ENCODE measurements at regions not wholly inside any gene's neighbourhood (a gene's known extent, or its start where the extent isn't known, plus 50 kb on each side); places are given as distances from the start of the nearest gene placed in this dataset.

GRCh38 chr12:5254703-5255102, 177.2 kb upstream of the NTF3 start:
- DNase-seq (ENCODE audit: low read depth, low spot score) (no peak), ATAC-seq (no peak), FAIRE-seq (no peak)
- ChIA-PET SMC1A (ENCODE audit: uncharacterized antibody, unreplicated experiment) (no interaction called here), RAD21 (ENCODE audit: unreplicated experiment) (no interaction called here), POLR2A (no interaction called here), CTCF (no interaction called here)
- H3K9me3 ChIP-seq (replicated peaks; ENCODE audit: control insufficient read depth, insufficient read depth, low read length) = no peaks in the 10 kb centered on the region
- no peak overlapping the region for H3K27ac ChIP-seq (ENCODE audit: control insufficient read depth, insufficient read depth)
- WGBS (ENCODE audit: insufficient coverage, insufficient replicate concordance, low lambda C conversion rate, missing lambda C conversion rate) = 32% methylated on average over 4 of the region's 4 CpGs
- no peak overlapping the region for H3K4me2 ChIP-seq (ENCODE audit: control insufficient read depth, insufficient read depth)
- no peaks in the 10 kb centered on the region for H4K20me1 ChIP-seq (ENCODE audit: control insufficient read depth, insufficient read depth)
- no peak overlapping the region for H3K4me3 ChIP-seq
- intact Hi-C loops (cut with micrococcal nuclease; ENCODE audit: unreplicated experiment) (no loop called here), in situ Hi-C loops (cut with MboI) (no loop called here)
- H3K9ac ChIP-seq (ENCODE audit: control insufficient read depth, insufficient read depth, low read length) = no peak overlapping the region
- no peak overlapping the region for H2AFZ ChIP-seq (ENCODE audit: control insufficient read depth, low read depth, low read length)
- no peaks in the 10 kb centered on the region for H3K79me2 ChIP-seq (ENCODE audit: control insufficient read depth, insufficient read depth, low read length)
- no peaks in the 10 kb centered on the region for H3K4me1 ChIP-seq (ENCODE audit: control insufficient read depth, insufficient read depth, low read length)
- BruUV-seq (replicated peaks) = no TSS peak
- H3K36me3 ChIP-seq (ENCODE audit: control insufficient read depth in 2 of 2, insufficient read depth in 2 of 2, low read length in 1 of 2) = no peaks in the 10 kb centered on the region
- TF ChIP-seq ZBTB11 (CRISPR knock-in tag; IDR thresholded peaks at IDR 0.05) (no peak), NKRF (conservative IDR thresholded peaks at IDR 0.05) (no peak), ELK1 (IDR thresholded peaks at IDR 0.05; ENCODE audit: low read depth, low read length) (no peak), IRF4 (IDR thresholded peaks at IDR 0.05; ENCODE audit: low read depth, low read length) (no peak), IKZF1 (conservative IDR thresholded peaks at IDR 0.05) (no peak), IRF5 (IDR thresholded peaks at IDR 0.05; ENCODE audit: borderline replicate concordance) (no peak), JUNB (IDR thresholded peaks at IDR 0.05) (no peak), SMAD1 (IDR thresholded peaks at IDR 0.05; ENCODE audit: low read depth, partially characterized antibody) (no peak), DPF2 (IDR thresholded peaks at IDR 0.05) (no peak), RFX5 (IDR thresholded peaks at IDR 0.05; ENCODE audit: low read depth, low read length) (no peak), BHLHE40 (IDR thresholded peaks at IDR 0.05; ENCODE audit: borderline replicate concordance in 1 of 2, low read depth in 2 of 2, low read length in 1 of 2) (no peak), TCF3 (IDR thresholded peaks at IDR 0.05; ENCODE audit: borderline replicate concordance, insufficient read depth, low read depth, low read length) (no peak), KLF5 (IDR thresholded peaks at IDR 0.05; ENCODE audit: partially characterized antibody) (no peak), MLLT1 (IDR thresholded peaks at IDR 0.05) (no peak)
- no peaks in the 10 kb centered on the region; a peak in 2 of 4 replicates for H3K27me3 ChIP-seq (replicated peaks in 1 of 2; ENCODE audit: control insufficient read depth in 2 of 2, insufficient read depth in 2 of 2, low read length in 1 of 2)

Data from GM12878 (cell line).